ENCODE measurements at regions not wholly inside any gene's neighbourhood (a gene's known extent, or its start where the extent isn't known, plus 50 kb on each side); places are given as distances from the start of the nearest gene placed in this dataset.

DNA sequence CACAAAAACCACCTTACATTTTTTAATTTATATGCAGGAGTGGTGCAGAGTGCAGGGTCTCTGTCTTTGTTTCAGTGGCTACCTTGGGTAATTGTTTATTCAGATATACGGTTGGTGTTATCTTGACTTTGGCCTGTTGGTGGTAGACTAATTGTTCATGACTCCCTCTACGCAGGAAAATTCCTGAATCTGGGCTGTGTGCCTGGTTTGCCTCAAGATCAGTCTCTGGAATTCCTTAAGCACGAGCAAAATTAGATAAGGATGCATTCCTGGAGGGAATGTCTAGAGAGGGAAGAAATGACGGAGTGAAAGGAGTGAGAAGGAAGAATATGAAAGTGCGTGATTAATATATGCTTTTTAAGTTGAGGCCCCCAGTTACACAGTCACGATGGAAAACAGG lies 576.9 kb upstream of the PCDH10 start:
- TF ChIP-seq RXRA (IDR thresholded peaks at IDR 0.05) (no peak), FOXA1 (IDR thresholded peaks at IDR 0.05) (no peak)
- TF ChIP-seq, protein P1, sequence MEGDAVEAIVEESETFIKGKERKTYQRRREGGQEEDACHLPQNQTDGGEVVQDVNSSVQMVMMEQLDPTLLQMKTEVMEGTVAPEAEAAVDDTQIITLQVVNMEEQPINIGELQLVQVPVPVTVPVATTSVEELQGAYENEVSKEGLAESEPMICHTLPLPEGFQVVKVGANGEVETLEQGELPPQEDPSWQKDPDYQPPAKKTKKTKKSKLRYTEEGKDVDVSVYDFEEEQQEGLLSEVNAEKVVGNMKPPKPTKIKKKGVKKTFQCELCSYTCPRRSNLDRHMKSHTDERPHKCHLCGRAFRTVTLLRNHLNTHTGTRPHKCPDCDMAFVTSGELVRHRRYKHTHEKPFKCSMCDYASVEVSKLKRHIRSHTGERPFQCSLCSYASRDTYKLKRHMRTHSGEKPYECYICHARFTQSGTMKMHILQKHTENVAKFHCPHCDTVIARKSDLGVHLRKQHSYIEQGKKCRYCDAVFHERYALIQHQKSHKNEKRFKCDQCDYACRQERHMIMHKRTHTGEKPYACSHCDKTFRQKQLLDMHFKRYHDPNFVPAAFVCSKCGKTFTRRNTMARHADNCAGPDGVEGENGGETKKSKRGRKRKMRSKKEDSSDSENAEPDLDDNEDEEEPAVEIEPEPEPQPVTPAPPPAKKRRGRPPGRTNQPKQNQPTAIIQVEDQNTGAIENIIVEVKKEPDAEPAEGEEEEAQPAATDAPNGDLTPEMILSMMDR (IDR thresholded peaks at IDR 0.05; ENCODE audit: low read depth, low read length, missing input control) = no peak
- TF ChIP-seq, protein P2, sequence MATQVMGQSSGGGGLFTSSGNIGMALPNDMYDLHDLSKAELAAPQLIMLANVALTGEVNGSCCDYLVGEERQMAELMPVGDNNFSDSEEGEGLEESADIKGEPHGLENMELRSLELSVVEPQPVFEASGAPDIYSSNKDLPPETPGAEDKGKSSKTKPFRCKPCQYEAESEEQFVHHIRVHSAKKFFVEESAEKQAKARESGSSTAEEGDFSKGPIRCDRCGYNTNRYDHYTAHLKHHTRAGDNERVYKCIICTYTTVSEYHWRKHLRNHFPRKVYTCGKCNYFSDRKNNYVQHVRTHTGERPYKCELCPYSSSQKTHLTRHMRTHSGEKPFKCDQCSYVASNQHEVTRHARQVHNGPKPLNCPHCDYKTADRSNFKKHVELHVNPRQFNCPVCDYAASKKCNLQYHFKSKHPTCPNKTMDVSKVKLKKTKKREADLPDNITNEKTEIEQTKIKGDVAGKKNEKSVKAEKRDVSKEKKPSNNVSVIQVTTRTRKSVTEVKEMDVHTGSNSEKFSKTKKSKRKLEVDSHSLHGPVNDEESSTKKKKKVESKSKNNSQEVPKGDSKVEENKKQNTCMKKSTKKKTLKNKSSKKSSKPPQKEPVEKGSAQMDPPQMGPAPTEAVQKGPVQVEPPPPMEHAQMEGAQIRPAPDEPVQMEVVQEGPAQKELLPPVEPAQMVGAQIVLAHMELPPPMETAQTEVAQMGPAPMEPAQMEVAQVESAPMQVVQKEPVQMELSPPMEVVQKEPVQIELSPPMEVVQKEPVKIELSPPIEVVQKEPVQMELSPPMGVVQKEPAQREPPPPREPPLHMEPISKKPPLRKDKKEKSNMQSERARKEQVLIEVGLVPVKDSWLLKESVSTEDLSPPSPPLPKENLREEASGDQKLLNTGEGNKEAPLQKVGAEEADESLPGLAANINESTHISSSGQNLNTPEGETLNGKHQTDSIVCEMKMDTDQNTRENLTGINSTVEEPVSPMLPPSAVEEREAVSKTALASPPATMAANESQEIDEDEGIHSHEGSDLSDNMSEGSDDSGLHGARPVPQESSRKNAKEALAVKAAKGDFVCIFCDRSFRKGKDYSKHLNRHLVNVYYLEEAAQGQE (IDR thresholded peaks at IDR 0.05) = no peak

Data from liver (tissue), 3 donors.